ENCODE measurements at regions not wholly inside any gene's neighbourhood (a gene's known extent, or its start where the extent isn't known, plus 50 kb on each side); places are given as distances from the start of the nearest gene placed in this dataset.
"Not testable (repeated sequence)": the region's sequence is repeated elsewhere in the genome, so short reads cannot be mapped to it uniquely, and the experiment has no call there.

GRCh38 chr13:89082623-89083022 is 1411.5 kb downstream of the SLITRK5 start:
- no peak for ATAC-seq

GRCh38 chr13:89088107-89088506 is 1416.9 kb downstream of the SLITRK5 start:
- peaks cover 11% of the 10 kb centered on the region for H3K9me3 Mint-ChIP-seq
- not testable (repeated sequence) for H3K4me3 Mint-ChIP-seq; ATAC-seq; H3K4me3 ChIP-seq; H3F3A ChIP-seq (replicated peaks; ENCODE audit: low read depth); H3K9me2 ChIP-seq (ENCODE audit: insufficient read depth); H3K27ac ChIP-seq (ENCODE audit: low read depth); H3K4me2 ChIP-seq; H3K36me3 ChIP-seq (ENCODE audit: insufficient read depth); H3K36me3 Mint-ChIP-seq (ENCODE audit: low read depth); H2AFZ ChIP-seq; H3K27ac Mint-ChIP-seq; H3K79me2 ChIP-seq (replicated peaks; ENCODE audit: insufficient read depth); H3K4me1 ChIP-seq (ENCODE audit: insufficient read depth); H3K4me1 Mint-ChIP-seq; H3K27me3 ChIP-seq (ENCODE audit: insufficient read depth); H3K27me3 Mint-ChIP-seq (ENCODE audit: insufficient read depth, low read depth, poor library complexity); H4K20me1 ChIP-seq (replicated peaks; ENCODE audit: insufficient read depth)
- peak; percentile 31 for DNase-seq (ENCODE audit: low spot score)

More at GRCh38 chr13:89082623-89083022, 1411.5 kb downstream of the SLITRK5 start:
- no peak for DNase-seq (ENCODE audit: low spot score)
- H3K27me3 ChIP-seq (ENCODE audit: insufficient read depth) = no peaks in the 10 kb centered on the region
- H4K20me1 ChIP-seq (replicated peaks; ENCODE audit: insufficient read depth) = no peaks in the 10 kb centered on the region
- no peaks in the 10 kb centered on the region for H3F3A ChIP-seq (replicated peaks; ENCODE audit: low read depth)
- H3K4me2 ChIP-seq = no peak overlapping the region
- peaks cover 11% of the 10 kb centered on the region for H3K9me3 Mint-ChIP-seq
- H3K27ac ChIP-seq (ENCODE audit: low read depth) = no peak overlapping the region
- peaks cover 2% of the 10 kb centered on the region for H3K27me3 Mint-ChIP-seq (ENCODE audit: insufficient read depth, low read depth, poor library complexity)
- H3K4me3 ChIP-seq = no peak overlapping the region
- peaks cover 8% of the 10 kb centered on the region; the same call in 2 of the 3 replicates for H3K4me1 Mint-ChIP-seq
- no peaks in the 10 kb centered on the region for H3K36me3 ChIP-seq (ENCODE audit: insufficient read depth)
- no peak overlapping the region for H3K4me3 Mint-ChIP-seq
- H3K9me2 ChIP-seq (ENCODE audit: insufficient read depth) = peaks cover 3% of the 10 kb centered on the region; the same call in 1 of the 2 replicates
- H3K4me1 ChIP-seq (ENCODE audit: insufficient read depth) = no peaks in the 10 kb centered on the region
- no peak overlapping the region for H3K27ac Mint-ChIP-seq
- peaks cover 3% of the 10 kb centered on the region for H3K36me3 Mint-ChIP-seq (ENCODE audit: low read depth)
- no peak overlapping the region for H2AFZ ChIP-seq
- no peak for TF ChIP-seq EZH2 (IDR thresholded peaks at IDR 0.05; ENCODE audit: low read depth, unreplicated experiment)
- TF ChIP-seq POLR2AphosphoS5 (IDR thresholded peaks at IDR 0.05; ENCODE audit: low read depth) = no peak
- TF ChIP-seq CREB1 (CRISPR knock-in tag; IDR thresholded peaks at IDR 0.05; ENCODE audit: low read depth) = no peak
- TF ChIP-seq ZNF114 (CRISPR knock-in tag; IDR thresholded peaks at IDR 0.05) = no peak
- TF ChIP-seq ZNF331 (CRISPR knock-in tag; IDR thresholded peaks at IDR 0.05; ENCODE audit: low read depth) = no peak
- no peak for TF ChIP-seq JUNB (IDR thresholded peaks at IDR 0.05; ENCODE audit: unreplicated experiment)
- no peak for TF ChIP-seq CTCF (conservative IDR thresholded peaks at IDR 0.05; ENCODE audit: low read depth in 2 of 2)
- H3K79me2 ChIP-seq (replicated peaks; ENCODE audit: insufficient read depth) = no peaks in the 10 kb centered on the region

- Histone ChIP-seq H3K4me3 (no peak overlapping the region), H3F3A (replicated peaks; ENCODE audit: low read depth) (no peaks in the 10 kb centered on the region), H2AFZ (no peak overlapping the region), H3K36me3 (ENCODE audit: insufficient read depth) (no peaks in the 10 kb centered on the region), H3K27me3 (ENCODE audit: insufficient read depth) (no peaks in the 10 kb centered on the region), H3K27ac (ENCODE audit: low read depth) (no peak overlapping the region), H4K20me1 (replicated peaks; ENCODE audit: insufficient read depth) (no peaks in the 10 kb centered on the region), H3K79me2 (replicated peaks; ENCODE audit: insufficient read depth) (no peaks in the 10 kb centered on the region), H3K4me2 (no peak overlapping the region), H3K9me2 (ENCODE audit: insufficient read depth) (no peaks in the 10 kb centered on the region), H3K4me1 (ENCODE audit: insufficient read depth) (no peaks in the 10 kb centered on the region)
- no peaks in the 10 kb centered on the region for H3K36me3 Mint-ChIP-seq (ENCODE audit: low read depth)
- H3K27me3 Mint-ChIP-seq (ENCODE audit: insufficient read depth, low read depth, poor library complexity) = no peaks in the 10 kb centered on the region
- DNase-seq (ENCODE audit: low spot score) (no peak), ATAC-seq (no peak)
- no peaks in the 10 kb centered on the region for H3K4me1 Mint-ChIP-seq
- H3K27ac Mint-ChIP-seq = no peak overlapping the region
- no peaks in the 10 kb centered on the region for H3K9me3 Mint-ChIP-seq
- H3K4me3 Mint-ChIP-seq = no peak overlapping the region
- TF ChIP-seq ZNF114 (CRISPR knock-in tag; IDR thresholded peaks at IDR 0.05) (no peak), EZH2phosphoT487 (IDR thresholded peaks at IDR 0.05; ENCODE audit: unreplicated experiment) (no peak), POLR2AphosphoS5 (IDR thresholded peaks at IDR 0.05; ENCODE audit: low read depth) (no peak), CTCF (conservative IDR thresholded peaks at IDR 0.05; ENCODE audit: low read depth in 2 of 2) (no peak)
These were observed 1426.8 kb downstream of the SLITRK5 start for GRCh38 chr13:89097994-89098393.

Data from GM23338 (cell line).